GM12892 (cell line): ENCODE measurements at regions not wholly inside any gene's neighbourhood (a gene's known extent, or its start where the extent isn't known, plus 50 kb on each side); places are given as distances from the start of the nearest gene placed in this dataset.

Experiments used
- POLR2A ChIP-seq: IDR thresholded peaks from 2 replicates; pipeline ENCODE4 v1.6.1; 2011; ENCODE audit warnings: low read depth, low read length, control low read depth
- TAF1 ChIP-seq: IDR thresholded peaks from 2 replicates; pipeline ENCODE4 v1.6.1; 2011; ENCODE audit warnings: low read depth, mild to moderate bottlenecking, control low read depth, low read length, borderline replicate concordance

DNA sequence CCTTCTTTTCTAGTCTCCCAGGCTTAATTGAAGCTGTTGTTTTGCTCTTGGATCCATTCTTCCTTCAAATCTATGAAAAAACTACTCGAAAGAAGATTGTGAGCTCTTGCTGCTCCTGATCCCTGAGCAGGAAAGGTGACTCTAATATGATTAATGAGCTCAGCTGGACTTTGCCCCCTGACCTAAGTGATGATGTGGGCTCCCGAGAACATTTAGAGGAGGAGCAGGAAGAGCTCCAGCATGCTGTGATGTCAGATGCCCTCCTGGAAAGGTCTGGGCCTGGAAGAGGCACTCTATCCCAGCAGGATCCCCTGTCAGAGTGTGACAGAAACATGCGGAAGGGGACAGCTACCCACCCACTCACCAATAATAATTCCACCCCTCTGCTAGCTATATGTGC, 117.9 kb upstream of the PELI1 start:
- no peak for TF ChIP-seq TAF1
- TF ChIP-seq POLR2A = no peak
